ENCODE measurements at regions not wholly inside any gene's neighbourhood (a gene's known extent, or its start where the extent isn't known, plus 50 kb on each side); places are given as distances from the start of the nearest gene placed in this dataset.

- no peak for DNase-seq
Measured at GRCh38 chr15:67006083-67007065, 59.0 kb upstream of the SMAD3 start.

GRCh38 chr15:67009576-67010569 is 55.5 kb upstream of the SMAD3 start:
- DNase-seq: no peak

- no peak for DNase-seq
Measured at GRCh38 chr15:67010898-67011616, 54.3 kb upstream of the SMAD3 start.

GRCh38 chr15:67011617-67012005 is 53.8 kb upstream of the SMAD3 start:
- DNase-seq: no peak

- no peak for DNase-seq
Measured at GRCh38 chr15:67013696-67014095, 51.7 kb upstream of the SMAD3 start.
